ENCODE measurements at regions not wholly inside any gene's neighbourhood (a gene's known extent, or its start where the extent isn't known, plus 50 kb on each side); places are given as distances from the start of the nearest gene placed in this dataset.
"Not testable (repeated sequence)": the region's sequence is repeated elsewhere in the genome, so short reads cannot be mapped to it uniquely, and the experiment has no call there.

- ChIA-PET CTCF (no interaction called here), POLR2A (no interaction called here)
- DNase-seq (ENCODE audit: low read depth), result no peak
- Histone ChIP-seq H3K27me3 (ENCODE audit: control insufficient read depth, insufficient read depth, low read length) (no peaks in the 10 kb centered on the region), H3K36me3 (ENCODE audit: control insufficient read depth, insufficient read depth, low read length) (no peaks in the 10 kb centered on the region), H3K4me3 (ENCODE audit: low read depth, low read length) (no peak overlapping the region)
- TF ChIP-seq CTCF (IDR thresholded peaks at IDR 0.05; ENCODE audit: insufficient read depth, low read depth, low read length), result no peak
These were observed 501.2 kb downstream of the MMUT start for GRCh38 chr6:48961781-48962415.

- Histone ChIP-seq H3K36me3 (ENCODE audit: control insufficient read depth, insufficient read depth, low read length) (no peaks in the 10 kb centered on the region), H3K27me3 (ENCODE audit: control insufficient read depth, insufficient read depth, low read length) (no peaks in the 10 kb centered on the region), H3K4me3 (ENCODE audit: low read depth, low read length) (no peak overlapping the region)
- ChIA-PET CTCF (no interaction called here), POLR2A (no interaction called here)
- DNase-seq (ENCODE audit: low read depth), result no peak
- no peak for TF ChIP-seq CTCF (IDR thresholded peaks at IDR 0.05; ENCODE audit: insufficient read depth, low read depth, low read length)
These were observed 503.6 kb downstream of the MMUT start for GRCh38 chr6:48959251-48960060.

- Histone ChIP-seq H3K27me3 (ENCODE audit: control insufficient read depth, insufficient read depth, low read length) (no peaks in the 10 kb centered on the region), H3K36me3 (ENCODE audit: control insufficient read depth, insufficient read depth, low read length) (no peaks in the 10 kb centered on the region), H3K4me3 (ENCODE audit: low read depth, low read length) (no peak overlapping the region)
- TF ChIP-seq CTCF (IDR thresholded peaks at IDR 0.05; ENCODE audit: insufficient read depth, low read depth, low read length), result no peak
- CTCF ChIA-PET, result interaction anchor here (0.6 kb wide), 2 partner anchors 34 to 820 kb away, joined by 3 read pairs; no protein-coding TSS in a partner anchor
- no peak for DNase-seq (ENCODE audit: low read depth)
- POLR2A ChIA-PET, result interaction anchor here (0.5 kb wide), 1 partner anchor 58 kb away, joined by 3 read pairs; no protein-coding TSS in a partner anchor
These were observed 505.3 kb downstream of the MMUT start for GRCh38 chr6:48957781-48958180.

- ChIA-PET CTCF (no interaction called here), POLR2A (no interaction called here)
- TF ChIP-seq CTCF (IDR thresholded peaks at IDR 0.05; ENCODE audit: insufficient read depth, low read depth, low read length), result no peak
- Histone ChIP-seq H3K4me3 (ENCODE audit: low read depth, low read length) (no peak overlapping the region), H3K36me3 (ENCODE audit: control insufficient read depth, insufficient read depth, low read length) (no peaks in the 10 kb centered on the region), H3K27me3 (ENCODE audit: control insufficient read depth, insufficient read depth, low read length) (no peaks in the 10 kb centered on the region)
- DNase-seq (ENCODE audit: low read depth), result no peak
These were observed 511.1 kb downstream of the MMUT start for GRCh38 chr6:48951917-48952316.

GRCh38 chr6:48944276-48944675, 518.8 kb downstream of the MMUT start:
- CTCF ChIA-PET; DNase-seq (ENCODE audit: low read depth); H3K4me3 ChIP-seq (ENCODE audit: low read depth, low read length); POLR2A ChIA-PET; H3K36me3 ChIP-seq (ENCODE audit: control insufficient read depth, insufficient read depth, low read length); H3K27me3 ChIP-seq (ENCODE audit: control insufficient read depth, insufficient read depth, low read length): not testable (repeated sequence)

Measured in BJ (cell line).